H9 (cell line): ENCODE measurements at regions not wholly inside any gene's neighbourhood (a gene's known extent, or its start where the extent isn't known, plus 50 kb on each side); places are given as distances from the start of the nearest gene placed in this dataset.
A peak's percentile ranks its signal among the peaks of the same experiment; 100 is the strongest.

Experiments used
- DNase-seq: peaks from one replicate; pipeline ENCODE4 v3.0.0-alpha.2; 2017
- H2AFZ ChIP-seq: one replicate; pipeline ENCODE4 v1.6.1; 2013; ENCODE audit warnings: mild to moderate bottlenecking, low read length, control low read depth, moderate library complexity
- H2AK5ac ChIP-seq: 2 replicates; pipeline ENCODE4 v1.6.1; 2013; ENCODE audit warnings: low read length, control low read depth, mixed read lengths; ENCODE audit not compliant: insufficient read length
- H2BK120ac ChIP-seq: one replicate; pipeline ENCODE4 v1.6.1; 2013; ENCODE audit warnings: low read depth, mild to moderate bottlenecking, low read length, control low read depth, inconsistent platforms; ENCODE audit not compliant: poor library complexity, severe bottlenecking
- H2BK12ac ChIP-seq: 2 replicates; pipeline ENCODE4 v1.6.1; 2013; ENCODE audit warnings: low read length, control low read depth, mixed read lengths, low read depth; ENCODE audit not compliant: insufficient read length
- H2BK15ac ChIP-seq: 2 replicates; pipeline ENCODE4 v1.6.1; 2013; ENCODE audit warnings: low read depth, low read length, control low read depth
- H2BK20ac ChIP-seq: one replicate; pipeline ENCODE4 v1.6.1; 2013; ENCODE audit warnings: low read depth, mild to moderate bottlenecking, low read length, control low read depth, inconsistent platforms; ENCODE audit not compliant: poor library complexity, severe bottlenecking
- H2BK5ac ChIP-seq: 2 replicates; pipeline ENCODE4 v1.6.1; 2013; ENCODE audit warnings: low read length, control low read depth, mixed read lengths; ENCODE audit not compliant: insufficient read length
- H3K14ac ChIP-seq: 2 replicates; pipeline ENCODE4 v1.6.1; 2013; ENCODE audit warnings: low read length, control low read depth; ENCODE audit not compliant: insufficient read depth
- H3K18ac ChIP-seq: 2 replicates; pipeline ENCODE4 v1.6.1; 2013; ENCODE audit warnings: low read depth, mild to moderate bottlenecking, mixed read lengths, low read length, control low read depth; ENCODE audit not compliant: insufficient read length
- H3K23ac ChIP-seq: 2 replicates; pipeline ENCODE4 v1.6.1; 2013; ENCODE audit warnings: low read length, control low read depth, mixed read lengths, low read depth; ENCODE audit not compliant: insufficient read length
- H3K23me2 ChIP-seq: 2 replicates; pipeline ENCODE4 v1.6.1; 2013; ENCODE audit warnings: low read depth, mild to moderate bottlenecking, mixed read lengths, low read length, control low read depth; ENCODE audit not compliant: insufficient read length, poor library complexity, severe bottlenecking
- H3K27ac ChIP-seq: 2 replicates; pipeline ENCODE4 v1.5.1; 2013; ENCODE audit warnings: low read length, control low read depth, mixed read lengths, low read depth; ENCODE audit not compliant: insufficient read length
- H3K27me3 ChIP-seq: 2 replicates; pipeline ENCODE4 v1.6.1; 2013; ENCODE audit warnings: low read length, control low read depth, inconsistent platforms; ENCODE audit not compliant: insufficient read depth
- H3K4ac ChIP-seq: 2 replicates; pipeline ENCODE4 v1.6.1; 2013; ENCODE audit warnings: low read depth, mild to moderate bottlenecking, control low read depth, inconsistent platforms, low read length, moderate library complexity
- H3K4me1 ChIP-seq: 2 replicates; pipeline ENCODE4 v1.6.1; 2013; ENCODE audit warnings: low read length, control low read depth, inconsistent platforms; ENCODE audit not compliant: insufficient read depth
- H3K4me2 ChIP-seq: 2 replicates; pipeline ENCODE4 v1.6.1; 2013; ENCODE audit warnings: low read length, control low read depth, mixed read lengths; ENCODE audit not compliant: insufficient read length, insufficient read depth
- H3K56ac ChIP-seq: 2 replicates; pipeline ENCODE4 v1.6.1; 2013; ENCODE audit warnings: low read depth, mild to moderate bottlenecking, mixed read lengths, low read length, control low read depth; ENCODE audit not compliant: insufficient read length
- H3K79me1 ChIP-seq: 2 replicates; pipeline ENCODE4 v1.6.1; 2013; ENCODE audit warnings: low read depth, mild to moderate bottlenecking, moderate library complexity, low read length, control low read depth, inconsistent platforms; ENCODE audit not compliant: insufficient read depth, poor library complexity, severe bottlenecking
- H3K79me2 ChIP-seq: 2 replicates; pipeline ENCODE4 v1.6.1; 2013; ENCODE audit warnings: low read length, control low read depth, inconsistent platforms; ENCODE audit not compliant: insufficient read depth
- H3K9ac ChIP-seq: 2 replicates; pipeline ENCODE4 v1.6.1; 2013; ENCODE audit warnings: low read length, control low read depth, mixed read lengths; ENCODE audit not compliant: insufficient read length; ENCODE audit errors: extremely low read depth
- H3K9me3 ChIP-seq: one replicate; pipeline ENCODE4 v1.6.1; 2013; ENCODE audit warnings: low read depth, low read length, inconsistent platforms; ENCODE audit not compliant: control insufficient read depth
- H3T11ph ChIP-seq: one replicate; pipeline ENCODE4 v1.6.1; 2013; ENCODE audit warnings: mild to moderate bottlenecking, low read length, control low read depth, inconsistent platforms
- H4K20me1 ChIP-seq: one replicate; pipeline ENCODE4 v1.6.1; 2013; ENCODE audit not compliant: control insufficient read depth, insufficient read length, insufficient read depth
- H4K5ac ChIP-seq: 2 replicates; pipeline ENCODE4 v1.6.1; 2013; ENCODE audit warnings: low read depth, mild to moderate bottlenecking, mixed read lengths, low read length, control low read depth; ENCODE audit not compliant: insufficient read length
- H4K8ac ChIP-seq: replicated peaks from 2 replicates; pipeline ENCODE4 v1.6.1; 2013; ENCODE audit warnings: low read length, control low read depth, mixed read lengths, low read depth; ENCODE audit not compliant: insufficient read length
- H4K91ac ChIP-seq: 2 replicates; pipeline ENCODE4 v1.6.1; 2013; ENCODE audit warnings: low read depth, mild to moderate bottlenecking, moderate library complexity, mixed read lengths, low read length, control low read depth; ENCODE audit not compliant: insufficient read length
- H3K27ac Mint-ChIP-seq, 3 experiments: 2 replicates in 2 of 3; 3 replicates in 1 of 3; pipeline ENCODE4 v1.8.0; 2020 to 2021; ENCODE audit warnings: mixed read lengths in 3 of 3, mild to moderate bottlenecking in 1 of 3, moderate library complexity in 1 of 3
- H3K27me3 Mint-ChIP-seq: 2 replicates; pipeline ENCODE4 v1.8.0; 2021; ENCODE audit warnings: low read depth, mild to moderate bottlenecking, moderate library complexity, mixed read lengths
- H3K36me3 Mint-ChIP-seq, 3 experiments: 2 replicates in 2 of 3; 3 replicates in 1 of 3; pipeline ENCODE4 v1.8.0; 2020 to 2021; ENCODE audit warnings: low read depth in 3 of 3, mixed read lengths in 3 of 3; ENCODE audit not compliant: insufficient read depth in 1 of 3
- H3K4me1 Mint-ChIP-seq, 2 experiments: 2 replicates each; pipeline ENCODE4 v1.8.0; 2020; ENCODE audit warnings: mixed read lengths in 2 of 2
- H3K4me3 Mint-ChIP-seq, 2 experiments: 2 replicates in 1 of 2; 3 replicates in 1 of 2; pipeline ENCODE4 v1.8.0; 2020 to 2021; ENCODE audit warnings: mild to moderate bottlenecking in 2 of 2, mixed read lengths in 2 of 2, moderate library complexity in 1 of 2
- H3K9me3 Mint-ChIP-seq, 2 experiments: 2 replicates in 1 of 2; 3 replicates in 1 of 2; pipeline ENCODE4 v1.8.0; 2020; ENCODE audit warnings: mild to moderate bottlenecking in 2 of 2, mixed read lengths in 2 of 2, moderate library complexity in 1 of 2
- WGBS: extraction: QIAGEN DNeasy Blood & Tissue Kit; methylation state at CpG from one replicate; pipeline ENCODE4 v1.1.7; 2013; ENCODE audit warnings: missing lambda C conversion rate, low lambda C conversion rate, mixed read lengths; ENCODE audit not compliant: insufficient read length; ENCODE audit errors: extremely low coverage; 5-methylcytosine and 5-hydroxymethylcytosine counted together
- TF ChIP-seq, protein P1 (sequence below): fragments of 200-600 bp; sonication (generic); conservative IDR thresholded peaks from 3 replicates; pipeline ENCODE4 v1.8.0; 2021; ENCODE audit warnings: antibody characterized with exemption, mild to moderate bottlenecking

DNA sequence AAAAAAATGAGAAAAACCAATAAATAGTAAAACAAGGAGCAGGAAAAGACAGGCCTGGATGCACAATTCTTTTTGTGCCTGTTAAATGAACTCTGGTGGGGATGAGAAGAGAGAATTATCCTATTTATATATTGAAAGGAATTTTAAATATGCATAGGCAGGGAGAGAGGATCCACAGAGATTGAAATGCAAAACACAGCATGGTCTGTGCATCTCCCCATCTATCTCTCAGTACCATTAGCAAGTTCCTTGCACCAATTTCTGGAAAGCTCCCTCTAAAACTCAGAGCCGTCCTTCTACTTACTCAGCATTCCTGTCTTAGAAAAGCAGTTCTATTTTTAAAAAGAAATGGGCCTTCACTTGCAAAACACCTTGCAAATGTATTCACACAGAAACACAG is 502.3 kb upstream of the KLHL29 start:
- Histone ChIP-seq H2BK120ac (no peak overlapping the region), H4K91ac (no peak overlapping the region), H3T11ph (no peak overlapping the region), H3K27me3 (no peaks in the 10 kb centered on the region), H2BK20ac (no peak overlapping the region), H3K18ac (no peak overlapping the region), H4K20me1 (no peaks in the 10 kb centered on the region), H3K23ac (no peak overlapping the region), H4K5ac (no peak overlapping the region), H2AK5ac (no peak overlapping the region), H2BK15ac (no peak overlapping the region), H3K4me1 (peaks cover 13% of the 10 kb centered on the region; the same call in 1 of the 2 replicates), H3K79me2 (no peaks in the 10 kb centered on the region), H3K4me2 (no peak overlapping the region), H3K56ac (no peak overlapping the region), H2AFZ (no peak overlapping the region), H3K27ac (no peak overlapping the region), H3K9ac (no peak overlapping the region), H3K23me2 (no peaks in the 10 kb centered on the region), H2BK5ac (no peak overlapping the region), H3K79me1 (no peaks in the 10 kb centered on the region), H3K9me3 (no peaks in the 10 kb centered on the region), H3K4ac (no peak overlapping the region), H4K8ac (no peak overlapping the region), H2BK12ac (no peak overlapping the region), H3K14ac (no peak overlapping the region)
- Mint-ChIP-seq H3K36me3 (peaks cover 4 to 18% (median 8%) of the 10 kb centered on the region in 3 experiments), H3K4me1 (peaks cover 46 to 64% of the 10 kb centered on the region in 2 experiments), H3K27me3 (no peaks in the 10 kb centered on the region), H3K27ac (peak overlapping the region in 2 of 3 experiments; percentile 86 to 87; a peak in 3 of 7 replicates), H3K4me3 (no peak overlapping the region; a peak in 1 of 5 replicates), H3K9me3 (peaks cover 5 to 6% of the 10 kb centered on the region in 2 experiments; a peak in 4 of 5 replicates)
- DNase-seq = no peak
- no CpG with 5 or more reads among the region's 1 CpG for WGBS
- TF ChIP-seq, protein P1, sequence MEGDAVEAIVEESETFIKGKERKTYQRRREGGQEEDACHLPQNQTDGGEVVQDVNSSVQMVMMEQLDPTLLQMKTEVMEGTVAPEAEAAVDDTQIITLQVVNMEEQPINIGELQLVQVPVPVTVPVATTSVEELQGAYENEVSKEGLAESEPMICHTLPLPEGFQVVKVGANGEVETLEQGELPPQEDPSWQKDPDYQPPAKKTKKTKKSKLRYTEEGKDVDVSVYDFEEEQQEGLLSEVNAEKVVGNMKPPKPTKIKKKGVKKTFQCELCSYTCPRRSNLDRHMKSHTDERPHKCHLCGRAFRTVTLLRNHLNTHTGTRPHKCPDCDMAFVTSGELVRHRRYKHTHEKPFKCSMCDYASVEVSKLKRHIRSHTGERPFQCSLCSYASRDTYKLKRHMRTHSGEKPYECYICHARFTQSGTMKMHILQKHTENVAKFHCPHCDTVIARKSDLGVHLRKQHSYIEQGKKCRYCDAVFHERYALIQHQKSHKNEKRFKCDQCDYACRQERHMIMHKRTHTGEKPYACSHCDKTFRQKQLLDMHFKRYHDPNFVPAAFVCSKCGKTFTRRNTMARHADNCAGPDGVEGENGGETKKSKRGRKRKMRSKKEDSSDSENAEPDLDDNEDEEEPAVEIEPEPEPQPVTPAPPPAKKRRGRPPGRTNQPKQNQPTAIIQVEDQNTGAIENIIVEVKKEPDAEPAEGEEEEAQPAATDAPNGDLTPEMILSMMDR = no peak
